ENCODE measurements at regions not wholly inside any gene's neighbourhood (a gene's known extent, or its start where the extent isn't known, plus 50 kb on each side); places are given as distances from the start of the nearest gene placed in this dataset.

DNA sequence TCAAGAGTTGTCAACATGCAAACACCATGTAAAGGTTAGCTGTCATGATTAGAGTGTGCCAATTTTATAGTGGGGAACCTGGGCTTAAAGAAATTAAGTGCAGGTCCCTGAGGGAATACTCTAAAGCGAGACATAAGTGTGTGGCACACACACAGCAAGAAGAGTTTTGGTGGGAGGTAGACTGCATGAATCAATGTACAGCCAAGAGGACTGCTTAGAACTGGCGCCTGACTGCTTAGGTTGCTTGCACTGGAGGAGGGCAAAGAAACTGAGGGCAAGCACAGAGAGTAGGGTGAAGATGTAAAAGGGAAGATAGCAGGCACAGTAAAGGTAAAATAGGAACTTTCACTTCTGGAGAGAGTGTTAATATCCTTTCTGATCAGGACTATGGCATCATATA, 184.9 kb downstream of the SOX2 start:
- no peak overlapping the region for H3K27ac ChIP-seq
- TF ChIP-seq, protein P1, sequence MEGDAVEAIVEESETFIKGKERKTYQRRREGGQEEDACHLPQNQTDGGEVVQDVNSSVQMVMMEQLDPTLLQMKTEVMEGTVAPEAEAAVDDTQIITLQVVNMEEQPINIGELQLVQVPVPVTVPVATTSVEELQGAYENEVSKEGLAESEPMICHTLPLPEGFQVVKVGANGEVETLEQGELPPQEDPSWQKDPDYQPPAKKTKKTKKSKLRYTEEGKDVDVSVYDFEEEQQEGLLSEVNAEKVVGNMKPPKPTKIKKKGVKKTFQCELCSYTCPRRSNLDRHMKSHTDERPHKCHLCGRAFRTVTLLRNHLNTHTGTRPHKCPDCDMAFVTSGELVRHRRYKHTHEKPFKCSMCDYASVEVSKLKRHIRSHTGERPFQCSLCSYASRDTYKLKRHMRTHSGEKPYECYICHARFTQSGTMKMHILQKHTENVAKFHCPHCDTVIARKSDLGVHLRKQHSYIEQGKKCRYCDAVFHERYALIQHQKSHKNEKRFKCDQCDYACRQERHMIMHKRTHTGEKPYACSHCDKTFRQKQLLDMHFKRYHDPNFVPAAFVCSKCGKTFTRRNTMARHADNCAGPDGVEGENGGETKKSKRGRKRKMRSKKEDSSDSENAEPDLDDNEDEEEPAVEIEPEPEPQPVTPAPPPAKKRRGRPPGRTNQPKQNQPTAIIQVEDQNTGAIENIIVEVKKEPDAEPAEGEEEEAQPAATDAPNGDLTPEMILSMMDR (conservative IDR thresholded peaks at IDR 0.05), result no peak
- TF ChIP-seq ZFX (IDR thresholded peaks at IDR 0.05), result no peak

DNA sequence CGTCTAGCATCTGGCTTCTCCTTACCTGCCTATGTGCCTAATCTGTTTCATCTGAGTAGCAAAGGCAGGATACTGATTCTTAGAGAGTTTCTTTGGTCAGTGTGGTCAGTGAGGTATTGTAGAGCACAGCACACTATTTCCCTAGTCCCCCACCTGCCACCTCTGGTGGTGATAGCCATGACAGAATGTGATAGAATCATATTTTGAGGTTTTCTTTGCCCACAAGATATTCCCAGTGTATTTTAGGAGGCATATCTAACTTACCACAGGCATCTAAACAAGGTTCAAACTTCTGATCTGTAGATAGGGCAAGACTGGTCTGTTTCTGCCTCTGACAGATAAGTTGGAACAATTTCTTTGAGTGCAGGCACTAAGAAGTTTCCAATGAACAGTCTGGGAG, 188.0 kb downstream of the SOX2 start:
- no peak overlapping the region for H3K27ac ChIP-seq
- TF ChIP-seq, protein P1 (conservative IDR thresholded peaks at IDR 0.05), result no peak
- no peak for TF ChIP-seq ZFX (IDR thresholded peaks at IDR 0.05)

DNA sequence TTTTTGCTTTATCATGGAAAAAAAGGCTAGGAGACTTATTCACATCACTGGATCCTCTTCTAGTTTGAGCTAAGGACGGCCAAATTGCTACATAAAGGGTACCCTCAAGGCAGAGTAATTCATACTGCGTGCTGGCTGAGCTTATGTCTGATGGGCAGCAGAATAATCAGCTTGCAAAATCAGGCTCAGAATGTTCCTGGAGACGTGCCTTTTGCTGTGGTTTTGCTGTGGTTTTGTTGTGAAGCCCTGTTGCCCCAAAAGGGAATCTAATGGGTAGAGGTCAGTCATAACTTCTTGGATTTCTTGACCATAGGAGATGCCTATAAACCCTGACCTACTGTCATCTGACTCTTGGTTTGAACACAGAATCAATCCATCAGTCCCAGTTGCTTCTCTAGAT, 189.9 kb downstream of the SOX2 start:
- TF ChIP-seq, protein P1 (conservative IDR thresholded peaks at IDR 0.05), result no peak
- no peak for TF ChIP-seq ZFX (IDR thresholded peaks at IDR 0.05)
- H3K27ac ChIP-seq, result no peak overlapping the region

GRCh38 chr3:181906338-181906737, 194.6 kb downstream of the SOX2 start:
- TF ChIP-seq ZFX (IDR thresholded peaks at IDR 0.05), result no peak
- TF ChIP-seq, protein P1 (conservative IDR thresholded peaks at IDR 0.05), result no peak
- no peak overlapping the region for H3K27ac ChIP-seq

DNA sequence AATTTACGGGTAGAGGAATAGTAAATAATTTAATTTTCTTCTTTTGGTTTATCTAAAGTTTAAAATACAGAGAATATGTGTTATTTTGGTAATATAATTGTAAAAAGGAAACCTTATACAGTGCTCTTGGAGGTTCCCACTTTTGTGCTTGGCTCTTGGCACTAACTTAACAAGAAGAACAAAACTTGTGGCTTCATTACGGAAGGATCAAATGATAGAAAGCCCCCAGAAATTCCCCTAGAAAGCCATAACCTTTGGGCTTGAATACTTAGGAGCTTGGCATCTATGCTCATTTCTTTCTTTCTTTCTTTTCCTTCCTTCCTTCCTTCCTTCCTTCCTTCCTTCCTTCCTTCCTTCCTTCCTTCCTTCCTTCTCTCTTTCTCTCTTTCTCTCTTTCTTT, 197.5 kb downstream of the SOX2 start:
- no peak for TF ChIP-seq ZFX (IDR thresholded peaks at IDR 0.05)
- TF ChIP-seq, protein P1 (conservative IDR thresholded peaks at IDR 0.05), result no peak
- no peak overlapping the region for H3K27ac ChIP-seq

DNA sequence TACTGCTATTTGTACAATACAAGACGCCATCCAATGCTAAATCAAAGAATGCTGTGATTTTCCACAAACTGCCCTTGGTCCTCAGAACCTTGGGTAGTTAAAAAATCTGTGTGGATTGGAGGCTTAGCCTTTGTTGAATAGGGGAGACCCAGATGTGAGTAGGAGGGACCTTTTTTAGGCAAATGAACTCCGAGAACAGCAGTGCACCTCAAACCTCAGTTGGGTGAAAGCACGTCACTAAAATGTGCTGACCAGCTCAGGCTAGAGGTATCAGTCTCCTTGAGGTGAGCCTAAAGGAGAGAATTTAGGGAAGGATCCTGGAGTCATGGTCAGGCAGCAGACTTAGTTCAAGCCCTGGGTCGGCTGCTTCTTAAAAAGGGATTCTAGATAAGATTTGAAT, 200.7 kb downstream of the SOX2 start:
- no peak overlapping the region for H3K27ac ChIP-seq
- TF ChIP-seq ZFX (IDR thresholded peaks at IDR 0.05), result no peak
- TF ChIP-seq, protein P1 (conservative IDR thresholded peaks at IDR 0.05), result no peak

GRCh38 chr3:181913254-181913653, 201.5 kb downstream of the SOX2 start:
- TF ChIP-seq, protein P1 (conservative IDR thresholded peaks at IDR 0.05), result no peak
- TF ChIP-seq ZFX (IDR thresholded peaks at IDR 0.05), result no peak
- no peak overlapping the region for H3K27ac ChIP-seq

All from C4-2B (cell line).